Ovary (tissue), 7 donors: ENCODE measurements at regions not wholly inside any gene's neighbourhood (a gene's known extent, or its start where the extent isn't known, plus 50 kb on each side); places are given as distances from the start of the nearest gene placed in this dataset.

Experiments
- DNase-seq, 5 donors: peaks; one replicate each; pipeline ENCODE4 v3.0.0-alpha.2; 2019 to 2020
- H3K27ac ChIP-seq, 2 donors: fragments of 200-600 bp; one replicate each; pipeline versions ENCODE4 v1.5.1 to v1.8.0; 2019 to 2022
- H3K27me3 ChIP-seq: fragments of 200-600 bp; one replicate; pipeline ENCODE4 v1.8.0; 2022
- H3K36me3 ChIP-seq: fragments of 200-600 bp; sonication (generic); one replicate; pipeline ENCODE4 v1.5.1; 2019
- H3K4me1 ChIP-seq: one replicate; pipeline ENCODE4 v1.8.1; 2013; ENCODE audit warnings: mild to moderate bottlenecking, moderate library complexity; ENCODE audit not compliant: insufficient read depth
- H3K4me3 ChIP-seq: fragments of 200-600 bp; sonication (generic); one replicate; pipeline ENCODE4 v1.5.1; 2017
- H3K9me3 ChIP-seq, 2 donors: fragments of 200-600 bp in 1 of 2; sonication (generic) in 1 of 2; one replicate each; pipeline versions ENCODE4 v1.5.1 to v1.8.1; 2013 to 2019; ENCODE audit warnings: mild to moderate bottlenecking in 1 of 2, moderate library complexity in 1 of 2
- EP300 ChIP-seq: sonication (generic); formaldehyde crosslinking; IDR thresholded peaks from one replicate; pipeline ENCODE4 v1.6.1; 2017; ENCODE audit warnings: antibody characterized with exemption
- POLR2A ChIP-seq: fragments of 450-650 bp; IDR thresholded peaks from one replicate; pipeline ENCODE4 v1.6.1; 2017; ENCODE audit warnings: antibody characterized with exemption, mild to moderate bottlenecking, moderate library complexity
- WGBS, 3 donors: extraction: QIAGEN DNeasy Blood & Tissue Kit in 1 of 3; methylation state at CpG; one replicate each; pipeline versions ENCODE4 v1.1.5 to v1.1.7; 2013 to 2017; 5-methylcytosine and 5-hydroxymethylcytosine counted together
- intact Hi-C, 4 donors: fragments of 100-400 bp; cut with DNase I; formaldehyde crosslinking; loops; one replicate each; pipeline versions ENCODE4 v1.11.0 to v1.15.1; 2022 to 2023
- TF ChIP-seq, protein P1 (sequence below), 3 donors: fragments of 450-650 bp in 2 of 3; fragments of 200-600 bp in 1 of 3; IDR thresholded peaks; one replicate each; pipeline versions ENCODE4 v1.5.1 to v1.8.0; 2016 to 2022; ENCODE audit warnings: antibody characterized with exemption in 3 of 3, mild to moderate bottlenecking in 1 of 3
- donor health status: DM: no; HTN: no; CAD: no; lungs with moderate emphysema.
- donor health status: DM: no; HTN: no; CAD: no.
- donor health status: Bipolar disorder and iron deficiency.
- donor health status: DM: no; HTN: no; CAD: no.
- donor health status: DM: yes; HTN: yes; CAD: no.

DNA sequence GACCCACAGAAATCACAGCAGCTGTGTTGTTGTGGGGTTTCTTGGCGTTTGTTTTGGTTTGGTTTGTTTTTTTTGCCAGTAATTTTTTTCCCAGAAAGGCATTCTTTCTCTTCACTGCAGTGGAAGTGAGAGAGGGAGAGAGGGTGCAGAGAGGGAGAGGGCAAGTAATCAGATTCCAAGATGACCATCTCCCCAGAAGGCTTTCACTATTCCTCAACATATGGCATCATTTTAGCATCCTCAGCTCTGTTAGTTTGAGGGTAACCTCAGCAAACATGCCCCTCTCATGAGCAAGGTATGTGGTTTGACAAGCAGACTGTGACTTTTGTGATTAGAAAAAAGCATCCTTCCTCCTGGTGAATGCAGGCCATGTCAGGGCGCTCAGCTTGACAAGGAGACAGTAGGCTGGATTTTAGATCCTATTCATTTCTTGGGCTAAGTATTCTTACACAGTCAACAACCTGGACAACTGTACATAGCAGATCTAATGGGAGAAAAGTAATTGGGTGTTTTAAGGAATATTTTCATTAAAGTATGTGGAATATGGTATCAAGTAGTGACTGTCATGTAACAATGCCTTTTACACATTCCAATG lies 86.3 kb upstream of the PIK3CG start:
- H3K27me3 ChIP-seq, result no peaks in the 10 kb centered on the region
- DNase-seq, result no peak
- no peaks in the 10 kb centered on the region for H3K4me1 ChIP-seq
- no peaks in the 10 kb centered on the region for H3K36me3 ChIP-seq
- no peak overlapping the region for H3K27ac ChIP-seq
- WGBS, 3 donors, result 51 to 56% (median 53%) methylated on average over 2 of the region's 2 CpGs
- intact Hi-C loops, result no loop called here
- no peaks in the 10 kb centered on the region for H3K9me3 ChIP-seq
- TF ChIP-seq EP300 (no peak), POLR2A (no peak)
- TF ChIP-seq, protein P1, sequence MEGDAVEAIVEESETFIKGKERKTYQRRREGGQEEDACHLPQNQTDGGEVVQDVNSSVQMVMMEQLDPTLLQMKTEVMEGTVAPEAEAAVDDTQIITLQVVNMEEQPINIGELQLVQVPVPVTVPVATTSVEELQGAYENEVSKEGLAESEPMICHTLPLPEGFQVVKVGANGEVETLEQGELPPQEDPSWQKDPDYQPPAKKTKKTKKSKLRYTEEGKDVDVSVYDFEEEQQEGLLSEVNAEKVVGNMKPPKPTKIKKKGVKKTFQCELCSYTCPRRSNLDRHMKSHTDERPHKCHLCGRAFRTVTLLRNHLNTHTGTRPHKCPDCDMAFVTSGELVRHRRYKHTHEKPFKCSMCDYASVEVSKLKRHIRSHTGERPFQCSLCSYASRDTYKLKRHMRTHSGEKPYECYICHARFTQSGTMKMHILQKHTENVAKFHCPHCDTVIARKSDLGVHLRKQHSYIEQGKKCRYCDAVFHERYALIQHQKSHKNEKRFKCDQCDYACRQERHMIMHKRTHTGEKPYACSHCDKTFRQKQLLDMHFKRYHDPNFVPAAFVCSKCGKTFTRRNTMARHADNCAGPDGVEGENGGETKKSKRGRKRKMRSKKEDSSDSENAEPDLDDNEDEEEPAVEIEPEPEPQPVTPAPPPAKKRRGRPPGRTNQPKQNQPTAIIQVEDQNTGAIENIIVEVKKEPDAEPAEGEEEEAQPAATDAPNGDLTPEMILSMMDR (IDR thresholded peaks at IDR 0.05), result no peak
- no peak overlapping the region for H3K4me3 ChIP-seq

DNA sequence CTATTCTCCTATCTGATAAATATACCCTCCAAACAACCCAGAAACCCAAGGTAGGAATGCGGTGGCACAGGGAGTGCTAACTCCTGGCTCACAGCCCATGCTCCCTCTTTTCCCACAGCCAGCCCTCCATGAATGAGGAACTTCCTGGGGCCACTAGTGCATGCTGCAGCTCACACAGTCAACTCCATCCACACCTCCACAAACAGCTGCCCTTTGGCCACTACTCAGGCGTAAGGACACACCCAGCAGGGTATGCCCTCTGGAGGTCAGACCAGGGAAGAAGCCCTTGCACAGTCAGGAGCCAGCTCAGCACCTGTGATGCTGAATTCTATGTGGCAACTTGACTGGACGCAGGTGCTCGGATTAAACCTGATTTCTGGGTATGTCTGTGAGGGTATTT lies 85.2 kb upstream of the PIK3CG start:
- intact Hi-C loops, result no loop called here
- Histone ChIP-seq H3K4me1 (no peaks in the 10 kb centered on the region), H3K27me3 (no peaks in the 10 kb centered on the region), H3K9me3 (no peaks in the 10 kb centered on the region), H3K27ac (no peak overlapping the region), H3K36me3 (no peaks in the 10 kb centered on the region), H3K4me3 (no peak overlapping the region)
- TF ChIP-seq EP300, result no peak
- TF ChIP-seq, protein P1 (IDR thresholded peaks at IDR 0.05), result no peak
- no peak for TF ChIP-seq POLR2A
- no peak for DNase-seq
- WGBS, 3 donors, result 91 to 92% (median 91%) methylated on average over 4 of the region's 4 CpGs

DNA sequence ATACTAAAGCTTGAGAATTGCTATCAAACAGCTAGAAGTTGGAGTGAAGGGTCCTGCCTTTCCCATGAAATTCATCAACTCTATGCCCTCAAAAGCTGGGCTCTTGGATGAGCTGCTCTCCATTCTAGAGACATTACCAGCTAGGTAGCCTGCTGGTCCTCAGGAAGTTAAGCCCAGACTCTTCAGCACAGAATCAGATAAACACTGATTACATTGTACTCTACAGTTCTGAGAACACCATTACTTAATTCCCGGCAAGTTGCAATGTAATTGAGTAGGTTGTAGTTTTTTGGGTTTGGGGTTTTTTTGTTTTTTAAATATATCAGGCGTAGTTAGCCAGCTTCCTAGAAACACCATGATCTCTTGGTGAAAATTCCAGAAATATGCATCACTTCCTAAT lies 84.1 kb upstream of the PIK3CG start:
- intact Hi-C loops, result no loop called here
- Histone ChIP-seq H3K4me3 (no peak overlapping the region), H3K27ac (no peak overlapping the region), H3K4me1 (no peaks in the 10 kb centered on the region), H3K36me3 (no peaks in the 10 kb centered on the region), H3K9me3 (no peaks in the 10 kb centered on the region), H3K27me3 (no peaks in the 10 kb centered on the region)
- WGBS, 3 donors, result 94 to 96% (median 96%) methylated on average over 2 of the region's 2 CpGs
- DNase-seq, result no peak
- TF ChIP-seq EP300 (no peak), POLR2A (no peak)
- TF ChIP-seq, protein P1 (IDR thresholded peaks at IDR 0.05), result no peak

DNA sequence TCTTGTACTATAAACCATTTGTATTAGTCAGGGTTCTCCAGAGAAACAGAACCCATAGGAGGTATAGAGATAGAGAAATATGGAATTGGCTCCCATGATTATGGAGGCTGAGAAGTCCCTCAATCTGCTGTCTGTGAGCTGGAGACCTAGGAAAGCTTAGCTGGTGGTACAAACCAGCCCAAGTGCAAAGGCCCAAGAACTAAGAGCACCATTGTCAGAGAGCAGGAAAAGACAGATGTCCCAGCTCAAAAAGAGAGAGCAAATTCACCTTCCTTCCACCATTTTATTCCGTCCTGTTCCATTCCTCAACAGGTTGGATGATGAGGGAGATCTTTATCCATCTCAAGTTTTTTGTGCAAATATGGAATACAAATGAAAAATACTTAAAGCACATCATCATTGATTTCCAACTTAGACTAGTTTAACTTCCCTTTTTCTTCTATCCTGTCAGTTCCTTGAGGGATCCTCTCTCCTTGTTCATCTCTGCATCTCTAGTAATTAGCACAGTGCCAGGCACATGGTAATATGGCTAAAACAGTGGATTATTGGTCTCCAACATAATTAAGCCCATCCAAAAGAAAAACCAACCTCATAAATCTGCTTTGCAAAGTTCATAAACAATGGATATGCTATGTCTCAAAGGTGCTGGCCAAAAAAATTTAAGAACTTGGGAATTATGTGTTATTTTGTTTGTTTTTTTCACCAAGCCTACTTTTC lies 83.1 kb upstream of the PIK3CG start:
- intact Hi-C loops, result no loop called here
- Histone ChIP-seq H3K27ac (no peak overlapping the region), H3K4me1 (no peaks in the 10 kb centered on the region), H3K36me3 (no peaks in the 10 kb centered on the region), H3K4me3 (no peak overlapping the region), H3K9me3 (no peaks in the 10 kb centered on the region), H3K27me3 (no peaks in the 10 kb centered on the region)
- WGBS, 3 donors, result 0 to 36% (median 0%) methylated on average over 1 of the region's 1 CpG
- TF ChIP-seq, protein P1 (IDR thresholded peaks at IDR 0.05), result no peak
- TF ChIP-seq POLR2A (no peak), EP300 (no peak)
- no peak for DNase-seq
